HG02588 (cell line): ENCODE measurements at regions not wholly inside any gene's neighbourhood (a gene's known extent, or its start where the extent isn't known, plus 50 kb on each side); places are given as distances from the start of the nearest gene placed in this dataset.

Experiments
- ATAC-seq: cut with Tn5 transposase; IDR thresholded peaks from one replicate; pipeline ENCODE4 v1.9.1; 2021; ENCODE audit warnings: mild to moderate bottlenecking, moderate library complexity; ENCODE audit not compliant: unreplicated experiment

GRCh38 chr12:116454950-116455447 lies 104.2 kb upstream of the MAP1LC3B2 start:
- ATAC-seq, result no peak

- no peak for ATAC-seq
Measured at GRCh38 chr12:116455540-116456329, 103.4 kb upstream of the MAP1LC3B2 start.

GRCh38 chr12:116456330-116457082 lies 102.7 kb upstream of the MAP1LC3B2 start:
- ATAC-seq, result no peak

- no peak for ATAC-seq
Measured at GRCh38 chr12:116458492-116458891, 100.7 kb upstream of the MAP1LC3B2 start.

GRCh38 chr12:116459011-116459875 lies 99.9 kb upstream of the MAP1LC3B2 start:
- no peak for ATAC-seq

- ATAC-seq, result no peak
Measured at GRCh38 chr12:116459916-116460663, 99.1 kb upstream of the MAP1LC3B2 start.

- no peak for ATAC-seq
Measured at GRCh38 chr12:116461060-116461459, 98.1 kb upstream of the MAP1LC3B2 start.

- no peak for ATAC-seq
Measured at GRCh38 chr12:116463366-116463765, 95.8 kb upstream of the MAP1LC3B2 start.

GRCh38 chr12:116465407-116465806 lies 93.8 kb upstream of the MAP1LC3B2 start:
- no peak for ATAC-seq

- ATAC-seq, result no peak
Measured at GRCh38 chr12:116465856-116466255, 93.3 kb upstream of the MAP1LC3B2 start.

- ATAC-seq, result no peak
Measured at GRCh38 chr12:116466536-116466935, 92.6 kb upstream of the MAP1LC3B2 start.

GRCh38 chr12:116469344-116469743 lies 89.8 kb upstream of the MAP1LC3B2 start:
- ATAC-seq, result no peak

GRCh38 chr12:116471544-116471943 lies 87.6 kb upstream of the MAP1LC3B2 start:
- ATAC-seq, result no peak

- ATAC-seq, result no peak
Measured at GRCh38 chr12:116472193-116472592, 87.0 kb upstream of the MAP1LC3B2 start.

GRCh38 chr12:116473416-116473815 lies 85.8 kb upstream of the MAP1LC3B2 start:
- no peak for ATAC-seq

GRCh38 chr12:116474331-116474730 lies 84.8 kb upstream of the MAP1LC3B2 start:
- no peak for ATAC-seq

- ATAC-seq, result no peak
Measured at GRCh38 chr12:116474899-116475298, 84.3 kb upstream of the MAP1LC3B2 start.

- ATAC-seq, result no peak
Measured at GRCh38 chr12:116476227-116476822, 82.9 kb upstream of the MAP1LC3B2 start.

GRCh38 chr12:116478243-116478773 lies 80.9 kb upstream of the MAP1LC3B2 start:
- ATAC-seq, result no peak
